ENCODE measurements at regions not wholly inside any gene's neighbourhood (a gene's known extent, or its start where the extent isn't known, plus 50 kb on each side); places are given as distances from the start of the nearest gene placed in this dataset.

DNA sequence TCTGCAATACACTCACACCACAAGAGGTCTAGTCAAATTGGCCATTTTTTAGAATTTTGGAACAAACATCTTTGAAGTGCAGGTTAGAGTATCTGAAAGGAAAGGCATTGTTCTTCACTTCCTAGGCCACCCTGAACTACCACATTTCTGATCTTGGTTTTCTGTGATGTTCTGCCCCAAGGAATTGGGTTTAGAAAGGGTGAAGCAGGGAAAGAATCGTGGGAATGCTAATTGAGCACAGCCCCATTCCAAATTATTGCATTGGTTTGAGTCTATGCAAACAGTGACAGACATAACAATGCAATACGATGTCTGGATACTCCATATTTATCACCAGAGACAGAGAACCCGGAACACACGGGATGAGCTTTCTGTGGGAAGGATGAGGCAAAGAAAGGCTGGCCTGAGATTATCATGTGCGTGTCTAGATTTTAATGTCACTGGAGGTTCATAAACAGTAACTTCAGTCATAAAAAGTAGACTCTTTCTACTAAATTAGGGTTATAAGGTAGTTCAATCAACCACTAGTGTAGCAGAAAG lies 195.3 kb upstream of the BLID start:
- TF ChIP-seq, protein P1, sequence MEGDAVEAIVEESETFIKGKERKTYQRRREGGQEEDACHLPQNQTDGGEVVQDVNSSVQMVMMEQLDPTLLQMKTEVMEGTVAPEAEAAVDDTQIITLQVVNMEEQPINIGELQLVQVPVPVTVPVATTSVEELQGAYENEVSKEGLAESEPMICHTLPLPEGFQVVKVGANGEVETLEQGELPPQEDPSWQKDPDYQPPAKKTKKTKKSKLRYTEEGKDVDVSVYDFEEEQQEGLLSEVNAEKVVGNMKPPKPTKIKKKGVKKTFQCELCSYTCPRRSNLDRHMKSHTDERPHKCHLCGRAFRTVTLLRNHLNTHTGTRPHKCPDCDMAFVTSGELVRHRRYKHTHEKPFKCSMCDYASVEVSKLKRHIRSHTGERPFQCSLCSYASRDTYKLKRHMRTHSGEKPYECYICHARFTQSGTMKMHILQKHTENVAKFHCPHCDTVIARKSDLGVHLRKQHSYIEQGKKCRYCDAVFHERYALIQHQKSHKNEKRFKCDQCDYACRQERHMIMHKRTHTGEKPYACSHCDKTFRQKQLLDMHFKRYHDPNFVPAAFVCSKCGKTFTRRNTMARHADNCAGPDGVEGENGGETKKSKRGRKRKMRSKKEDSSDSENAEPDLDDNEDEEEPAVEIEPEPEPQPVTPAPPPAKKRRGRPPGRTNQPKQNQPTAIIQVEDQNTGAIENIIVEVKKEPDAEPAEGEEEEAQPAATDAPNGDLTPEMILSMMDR (IDR thresholded peaks at IDR 0.05; ENCODE audit: low read length, missing control alignments): no peak
- no peak overlapping the region for H3K4me3 ChIP-seq (replicated peaks; ENCODE audit: low read depth, low read length)

DNA sequence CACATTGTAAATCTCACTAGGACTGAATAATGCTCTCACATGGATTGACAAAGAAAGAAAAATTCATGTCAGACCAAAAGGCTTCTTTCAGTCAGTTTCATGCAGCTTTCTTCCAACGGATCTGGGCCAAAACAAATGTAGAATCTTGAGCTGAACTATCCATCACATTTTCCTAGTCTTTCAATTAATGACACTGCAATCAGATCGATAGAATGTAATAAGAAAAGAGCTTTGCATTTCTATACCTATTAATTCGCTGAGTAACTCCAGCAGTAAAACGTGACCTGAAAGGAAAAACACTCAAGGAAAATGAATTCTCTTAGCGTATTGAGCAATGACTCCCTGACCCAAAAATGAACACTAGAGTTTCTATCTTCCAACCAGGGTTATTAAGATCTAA lies 194.8 kb upstream of the BLID start:
- no peak for DNase-seq (ENCODE audit: low read depth)
- H3K4me3 ChIP-seq (replicated peaks; ENCODE audit: low read depth, low read length): no peak overlapping the region
- TF ChIP-seq, protein P1 (IDR thresholded peaks at IDR 0.05; ENCODE audit: low read length, missing control alignments): no peak

More for the DNA sequence above, 195.3 kb upstream of the BLID start:
- DNase-seq (ENCODE audit: low read depth): no peak

DNA sequence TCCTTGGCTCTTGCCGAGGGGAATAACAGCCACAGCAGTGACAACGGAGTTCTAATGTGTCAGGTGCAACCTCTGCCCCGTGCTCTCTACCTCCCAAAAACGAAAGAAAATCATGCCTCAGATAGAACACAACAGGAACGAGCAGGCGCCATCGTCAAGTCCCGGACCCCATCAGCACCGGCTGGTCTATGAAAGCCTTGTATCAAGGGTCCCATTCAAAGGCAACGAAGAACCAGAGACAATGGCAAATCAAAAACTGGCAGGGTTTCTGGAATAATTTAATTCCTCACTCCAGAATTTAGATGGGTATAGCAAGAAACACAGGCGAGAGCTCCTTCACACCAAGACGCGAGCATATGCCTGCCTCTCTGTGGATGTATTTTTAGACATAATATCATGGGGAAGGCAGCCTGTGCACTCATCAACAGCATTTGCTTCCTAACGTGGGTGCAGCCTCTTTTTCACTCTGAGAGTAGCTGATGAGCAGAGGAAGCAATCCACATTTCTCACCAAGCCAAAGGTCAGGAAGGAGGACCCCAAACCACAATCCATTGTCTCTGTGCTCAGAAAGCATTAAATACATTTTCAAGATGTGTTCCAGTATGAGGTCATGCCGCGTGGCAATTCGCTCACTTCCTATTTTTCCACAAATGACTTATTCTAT lies 193.4 kb upstream of the BLID start:
- H3K4me3 ChIP-seq (replicated peaks; ENCODE audit: low read depth, low read length): no peak overlapping the region
- TF ChIP-seq, protein P1 (IDR thresholded peaks at IDR 0.05; ENCODE audit: low read length, missing control alignments): no peak
- peak; percentile 13 for DNase-seq (ENCODE audit: low read depth)

DNA sequence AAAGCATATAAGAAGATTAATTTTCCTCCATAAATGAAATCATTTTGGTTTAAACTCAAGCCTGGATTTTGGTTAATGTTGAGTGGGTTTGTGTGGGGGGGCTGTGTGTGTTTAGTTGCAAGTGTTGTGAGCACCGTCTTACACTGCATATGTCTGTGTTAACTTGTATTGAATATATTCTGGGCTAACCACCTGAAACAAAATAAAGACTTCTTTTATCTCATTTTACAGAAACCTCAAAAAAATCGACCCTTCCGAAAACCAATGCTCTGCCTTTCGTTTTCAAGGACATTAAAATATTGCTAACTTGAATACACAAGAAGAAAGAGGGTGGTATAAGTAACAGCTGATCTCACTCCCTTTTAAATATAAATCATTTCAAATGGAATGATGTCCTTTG lies 192.2 kb upstream of the BLID start:
- TF ChIP-seq, protein P1 (IDR thresholded peaks at IDR 0.05; ENCODE audit: low read length, missing control alignments): no peak
- no peak for DNase-seq (ENCODE audit: low read depth)
- no peak overlapping the region for H3K4me3 ChIP-seq (replicated peaks; ENCODE audit: low read depth, low read length)

DNA sequence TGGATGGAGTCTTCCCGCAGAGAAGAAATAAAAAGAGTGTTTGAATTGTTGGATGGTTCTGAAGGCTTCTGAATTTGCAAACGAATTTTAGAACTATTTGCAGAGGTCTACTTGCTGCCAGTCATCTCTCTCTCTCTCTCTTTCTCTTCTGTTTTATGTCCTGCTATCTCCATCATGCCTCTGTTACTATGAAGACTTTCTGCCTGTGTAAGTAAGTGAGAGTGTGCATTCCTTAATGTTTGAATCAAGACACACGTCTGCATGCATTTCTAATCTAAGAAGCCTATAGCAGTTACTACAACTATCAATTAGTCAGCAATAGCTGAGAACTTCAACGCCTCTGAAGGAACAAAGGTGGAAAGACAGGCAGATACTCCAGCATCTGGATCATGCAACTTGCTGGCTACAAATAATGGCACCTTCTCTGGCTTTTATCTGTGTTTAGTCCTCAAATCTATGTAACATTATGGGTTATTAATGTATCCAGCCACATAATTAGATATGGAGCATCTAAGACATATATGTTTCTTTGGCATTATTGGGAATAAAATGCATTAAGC lies 191.5 kb upstream of the BLID start:
- DNase-seq (ENCODE audit: low read depth): no peak
- TF ChIP-seq, protein P1 (IDR thresholded peaks at IDR 0.05; ENCODE audit: low read length, missing control alignments): no peak
- H3K4me3 ChIP-seq (replicated peaks; ENCODE audit: low read depth, low read length): no peak overlapping the region

DNA sequence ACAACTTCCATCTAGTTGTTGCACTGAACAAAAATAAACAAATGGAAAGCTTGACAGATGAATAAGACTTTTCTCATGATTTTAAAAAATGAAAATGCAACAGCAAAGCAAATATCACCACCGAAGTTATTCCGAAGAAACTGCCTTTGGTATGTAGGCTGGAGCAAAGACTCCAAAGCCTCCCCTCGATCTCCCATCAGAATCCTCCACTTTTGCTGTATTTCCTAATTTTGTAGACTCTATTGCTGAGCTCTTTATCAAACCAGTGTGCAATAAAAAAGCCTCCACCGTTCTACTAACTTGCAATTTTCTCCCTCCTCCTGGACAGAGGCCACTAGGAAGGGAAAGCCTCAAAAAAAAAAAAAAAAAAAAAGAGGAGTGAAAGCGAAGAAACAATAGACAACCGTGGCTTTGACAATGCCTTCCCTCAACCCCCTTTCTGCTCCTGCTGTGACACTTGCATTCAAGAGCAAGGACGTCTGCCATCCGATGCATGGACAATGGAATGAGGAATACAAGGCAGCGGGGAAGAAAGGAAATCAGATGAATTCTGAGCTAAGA lies 190.9 kb upstream of the BLID start:
- no peak overlapping the region for H3K4me3 ChIP-seq (replicated peaks; ENCODE audit: low read depth, low read length)
- TF ChIP-seq, protein P1 (IDR thresholded peaks at IDR 0.05; ENCODE audit: low read length, missing control alignments): no peak
- no peak for DNase-seq (ENCODE audit: low read depth)

All from fibroblast of pulmonary artery (primary cell).